ENCODE measurements at regions not wholly inside any gene's neighbourhood (a gene's known extent, or its start where the extent isn't known, plus 50 kb on each side); places are given as distances from the start of the nearest gene placed in this dataset.
"Not testable (repeated sequence)": the region's sequence is repeated elsewhere in the genome, so short reads cannot be mapped to it uniquely, and the experiment has no call there.

DNA sequence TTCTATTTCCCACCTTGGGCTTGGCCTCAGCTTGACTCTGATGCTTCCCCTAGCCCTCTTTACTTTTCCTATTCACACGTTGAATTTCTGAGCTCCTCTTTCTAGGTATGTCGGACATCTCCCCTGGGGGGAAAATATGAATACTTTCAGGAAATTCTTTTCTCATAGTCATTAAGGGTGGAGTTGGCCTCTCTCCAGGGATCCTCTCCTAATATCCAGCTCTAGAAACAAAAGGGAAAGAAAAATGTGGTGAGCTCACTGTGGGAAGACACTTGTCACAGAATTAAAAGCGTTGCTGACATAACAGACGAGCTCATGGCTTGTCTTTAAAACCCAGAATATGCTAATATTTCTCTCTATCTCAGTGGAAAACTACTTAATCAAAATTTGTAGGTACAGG is 132.7 kb upstream of the MEX3C start:
- no peak for DNase-seq (ENCODE audit: low read depth in 2 of 2)

DNA sequence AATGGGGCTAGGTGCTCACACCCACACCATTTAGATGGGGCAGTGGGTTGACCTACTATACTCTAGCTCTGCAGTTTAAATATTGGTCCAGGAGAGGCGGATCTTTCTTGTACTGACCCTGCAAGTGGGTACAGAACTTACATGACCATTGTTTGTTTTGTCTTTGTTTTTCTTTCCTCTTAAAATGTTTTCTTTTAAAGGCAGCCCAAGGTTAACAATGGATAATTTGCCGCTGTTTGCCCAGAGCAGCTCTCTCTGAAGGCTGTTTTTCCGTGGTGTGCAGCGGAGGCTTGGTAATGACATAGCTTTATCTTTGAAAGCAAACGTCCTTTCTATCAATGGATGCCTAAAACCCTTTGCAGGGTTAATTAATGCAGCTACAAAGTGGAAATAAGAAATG is 133.3 kb upstream of the MEX3C start:
- DNase-seq (ENCODE audit: low read depth in 2 of 2) = no peak

DNA sequence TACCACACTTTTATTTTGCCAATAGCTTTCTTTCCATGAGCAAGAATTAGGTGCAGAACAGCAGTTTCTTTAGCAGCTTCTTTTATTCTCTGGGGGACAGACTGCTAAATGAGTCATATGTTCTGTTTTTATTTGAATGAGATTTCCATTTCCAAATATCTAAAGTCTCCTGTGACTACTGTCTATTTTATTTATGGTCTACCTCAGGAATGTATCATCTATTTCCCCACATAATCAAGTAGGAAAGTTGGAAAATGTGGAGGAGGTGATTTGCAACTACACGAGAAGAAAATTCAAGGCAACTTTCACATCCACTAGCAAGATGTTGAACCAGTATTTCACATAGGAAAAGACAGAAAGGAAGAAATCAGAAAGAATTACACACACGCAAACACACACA is 139.9 kb upstream of the MEX3C start:
- no peak for DNase-seq (ENCODE audit: low read depth in 2 of 2)

DNA sequence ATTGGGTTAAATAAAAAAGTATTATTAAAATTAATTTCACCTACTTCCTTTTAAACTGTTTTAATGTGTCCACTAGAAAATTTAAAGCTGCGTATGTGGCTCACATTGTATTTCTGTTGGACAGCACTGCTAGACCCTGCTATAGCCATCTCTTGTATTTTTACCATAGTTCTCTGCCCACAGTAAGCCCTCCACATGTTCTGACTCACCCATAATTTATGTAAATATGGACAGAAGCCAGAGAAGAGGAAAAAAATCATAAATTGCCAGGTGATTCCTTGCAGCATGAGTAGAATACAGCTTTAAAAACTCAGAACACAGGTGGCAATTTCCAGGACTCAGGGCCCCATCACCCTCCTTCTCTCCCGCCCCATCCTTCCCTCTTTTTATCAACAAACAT is 142.4 kb upstream of the MEX3C start:
- no peak for DNase-seq (ENCODE audit: low read depth in 2 of 2)

DNA sequence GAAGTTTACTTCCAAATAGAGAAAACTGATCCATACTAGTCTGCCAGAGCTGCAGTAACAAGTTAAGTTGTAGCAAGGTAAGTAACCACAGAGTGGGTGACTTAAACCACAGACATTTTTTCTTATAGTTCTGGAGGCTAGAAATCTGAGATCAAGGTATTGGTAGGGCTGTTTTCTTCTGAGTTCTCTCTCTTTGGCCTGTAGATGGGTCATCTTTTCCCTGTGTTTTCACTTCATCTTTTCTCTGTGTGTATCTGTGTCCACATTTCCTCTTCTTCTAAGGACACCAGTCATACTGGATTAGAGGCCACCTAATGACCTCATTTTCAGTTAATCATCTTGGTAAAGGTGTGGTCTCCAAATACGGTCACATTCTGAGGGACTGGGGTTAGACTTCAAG is 142.9 kb upstream of the MEX3C start:
- no peak for DNase-seq (ENCODE audit: low read depth in 2 of 2)

DNA sequence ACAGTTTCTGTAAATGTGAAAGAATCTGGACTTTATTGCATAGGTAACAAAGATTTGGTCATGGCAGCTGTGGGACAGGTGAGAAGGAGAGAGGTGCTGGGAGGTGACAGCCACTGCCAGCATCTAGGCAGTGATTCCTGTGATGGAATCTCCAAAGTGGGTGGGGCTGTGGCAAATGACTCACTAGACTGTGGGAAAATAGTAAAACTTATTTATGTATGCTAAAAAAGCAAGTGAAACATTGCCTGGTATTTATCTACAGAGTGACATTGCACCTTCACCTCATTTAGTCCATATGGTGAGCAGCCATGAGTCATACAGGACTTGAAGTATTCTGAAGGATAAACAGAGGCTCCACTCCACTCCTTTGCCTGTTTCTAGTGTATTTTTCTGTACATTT is 145.3 kb upstream of the MEX3C start:
- DNase-seq (ENCODE audit: low read depth in 2 of 2) = no peak

DNA sequence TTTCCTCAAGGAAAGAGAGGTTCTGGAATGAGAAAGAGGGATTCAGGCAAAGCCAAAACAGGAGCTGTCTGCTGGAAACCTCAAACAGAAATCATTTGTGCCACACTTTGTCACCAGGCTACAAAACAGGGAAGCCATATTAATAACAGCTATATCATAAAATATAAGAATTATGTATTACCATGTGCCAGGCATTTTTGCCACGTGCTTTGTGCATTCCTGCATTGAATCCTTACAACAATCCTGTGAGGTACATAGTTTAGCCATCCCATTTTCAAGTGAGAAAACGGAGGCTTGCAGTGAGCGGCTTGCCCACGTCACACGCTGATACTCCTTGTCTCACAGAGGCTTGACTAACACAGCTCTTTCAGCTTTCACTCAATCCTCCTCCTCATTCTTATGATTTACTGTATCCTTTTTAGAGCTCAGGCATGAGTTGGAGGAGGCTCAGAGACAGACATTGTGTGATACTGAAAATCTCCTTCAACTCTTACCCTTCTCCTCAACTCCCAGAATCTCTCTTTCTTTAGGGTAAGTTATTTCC is 148.4 kb upstream of the MEX3C start:
- no peak for DNase-seq (ENCODE audit: low read depth in 2 of 2)

DNA sequence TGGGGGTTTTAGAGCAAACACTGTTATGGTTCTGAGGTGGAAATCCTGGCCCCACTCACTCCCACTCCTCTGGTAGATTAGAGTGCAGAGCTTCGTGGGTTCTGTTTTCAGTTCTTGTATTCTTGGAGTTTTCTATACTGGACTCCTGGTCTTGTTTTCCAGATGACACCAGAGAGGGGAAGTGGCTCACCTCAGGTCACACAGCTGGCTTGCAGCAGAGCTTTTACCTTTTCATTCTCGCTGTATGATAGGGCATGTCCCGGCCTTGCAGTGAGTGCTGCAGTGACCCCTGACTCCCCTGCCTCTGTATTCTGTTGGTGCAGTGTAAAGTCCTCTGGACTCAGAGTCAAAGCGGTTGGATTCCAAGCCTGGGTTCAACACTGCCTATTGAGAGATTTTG is 148.9 kb upstream of the MEX3C start:
- no peak for DNase-seq (ENCODE audit: low read depth in 2 of 2)

DNA sequence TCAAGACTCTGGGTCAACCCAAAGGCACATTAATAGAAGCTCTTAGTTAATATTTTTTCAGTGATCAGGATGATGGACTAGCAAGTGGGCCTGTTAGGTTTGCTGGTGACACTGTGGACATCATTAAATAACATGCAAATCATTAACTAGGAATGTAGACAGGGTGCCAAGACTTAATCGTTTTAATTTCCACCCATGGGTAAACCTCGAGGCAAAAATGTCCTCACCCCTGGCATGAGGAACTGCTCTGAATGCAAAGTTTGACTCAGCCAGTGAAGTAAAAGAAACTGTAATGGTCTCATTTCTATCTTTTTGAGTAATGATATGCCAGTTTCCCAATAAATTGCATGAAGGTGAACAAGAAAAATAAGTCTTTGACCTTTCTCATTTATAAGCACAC is 152.6 kb upstream of the MEX3C start:
- DNase-seq (ENCODE audit: low read depth in 2 of 2) = no peak

DNA sequence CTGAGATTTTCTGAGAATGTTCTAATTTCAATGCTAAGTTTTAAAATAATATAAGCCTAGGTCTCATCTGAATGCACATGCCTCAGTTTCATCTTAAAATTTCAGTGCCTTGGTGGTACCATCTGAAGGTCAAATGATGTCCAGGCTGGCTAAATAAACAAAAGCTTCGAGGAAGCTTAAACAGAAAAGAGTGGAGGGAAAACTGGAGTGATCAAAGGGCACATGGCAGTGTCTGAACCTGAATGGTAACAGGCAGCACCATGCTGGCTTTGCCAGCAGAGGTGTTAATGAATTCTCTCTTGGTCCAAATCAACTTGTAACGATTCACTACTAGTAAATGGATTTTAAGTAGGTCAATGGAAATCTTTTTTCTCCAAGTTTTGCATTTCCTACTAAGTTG is 158.4 kb upstream of the MEX3C start:
- DNase-seq (ENCODE audit: low read depth in 2 of 2) = no peak

DNA sequence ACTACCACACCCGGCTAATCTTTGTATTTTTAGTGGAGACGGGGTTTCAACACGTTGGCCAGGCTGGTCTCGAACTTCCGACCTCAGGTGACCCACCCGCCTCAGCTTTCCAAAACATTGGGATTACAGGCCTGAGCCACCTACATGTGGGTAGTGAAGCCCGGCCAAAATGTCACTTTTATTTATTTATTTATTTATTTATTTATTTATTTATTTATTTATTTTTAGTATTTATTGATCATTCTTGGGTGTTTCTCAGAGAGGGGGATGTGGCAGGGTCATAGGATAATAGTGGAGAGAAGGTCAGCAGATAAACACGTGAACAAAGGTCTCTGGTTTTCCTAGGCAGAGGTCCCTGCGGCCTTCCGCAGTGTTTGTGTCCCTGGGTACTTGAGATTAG is 162.8 kb upstream of the MEX3C start:
- DNase-seq (ENCODE audit: low read depth in 2 of 2) = not testable (repeated sequence)

DNA sequence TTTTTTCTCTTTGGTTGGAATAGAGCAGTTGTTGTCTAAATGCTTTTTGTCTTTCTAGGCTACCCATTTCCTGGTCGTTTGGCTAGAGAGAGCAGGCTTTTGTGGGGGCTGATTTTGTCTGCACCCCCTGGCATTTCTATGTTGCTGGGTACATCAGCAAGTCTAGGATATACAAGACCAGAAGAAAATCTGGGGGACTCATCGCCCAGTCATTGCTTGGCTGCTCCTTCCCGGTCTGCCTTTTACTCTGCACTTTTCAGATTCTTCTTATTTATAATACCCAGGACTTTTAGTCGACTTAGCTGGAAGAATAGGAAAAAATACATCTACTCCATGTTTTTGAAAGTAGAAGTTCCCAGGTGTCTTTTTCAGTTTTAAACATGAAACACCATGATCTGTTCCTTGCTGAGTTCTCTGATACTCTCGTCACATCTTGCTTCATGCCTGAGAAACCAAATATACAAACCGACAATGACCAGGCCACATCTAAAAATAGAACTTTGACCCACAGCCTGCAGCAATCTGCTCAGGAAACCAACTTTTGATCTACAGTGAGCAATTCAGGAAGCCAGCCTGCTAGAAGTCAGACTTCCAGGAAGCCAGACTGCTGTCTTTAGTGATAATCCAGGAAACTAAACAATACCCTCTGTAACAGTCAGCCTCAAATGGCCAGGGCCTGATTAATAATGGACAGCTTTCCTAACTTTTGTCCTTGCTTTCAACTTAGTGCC is 163.8 kb upstream of the MEX3C start:
- no peak for DNase-seq (ENCODE audit: low read depth in 2 of 2)

DNA sequence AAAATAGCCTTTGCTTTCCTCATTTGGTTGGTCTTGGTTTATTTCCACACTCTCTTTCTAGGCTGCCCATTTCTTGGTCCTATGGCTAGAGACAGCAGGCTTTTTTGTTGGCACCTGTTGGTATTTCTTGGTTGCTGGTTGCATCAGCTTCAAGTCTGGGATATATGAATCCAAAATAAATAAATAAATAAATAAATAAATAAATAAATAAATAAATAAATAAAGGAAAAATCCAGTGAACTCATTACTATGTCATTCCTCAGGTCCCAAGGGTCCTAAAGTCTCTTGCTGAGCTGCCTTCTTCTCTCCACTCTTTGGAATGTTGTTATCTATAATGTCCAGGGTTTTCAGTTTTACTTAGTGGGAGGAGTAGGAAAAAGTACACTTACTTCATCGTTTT is 165.9 kb upstream of the MEX3C start:
- no peak for DNase-seq (ENCODE audit: low read depth in 2 of 2)

DNA sequence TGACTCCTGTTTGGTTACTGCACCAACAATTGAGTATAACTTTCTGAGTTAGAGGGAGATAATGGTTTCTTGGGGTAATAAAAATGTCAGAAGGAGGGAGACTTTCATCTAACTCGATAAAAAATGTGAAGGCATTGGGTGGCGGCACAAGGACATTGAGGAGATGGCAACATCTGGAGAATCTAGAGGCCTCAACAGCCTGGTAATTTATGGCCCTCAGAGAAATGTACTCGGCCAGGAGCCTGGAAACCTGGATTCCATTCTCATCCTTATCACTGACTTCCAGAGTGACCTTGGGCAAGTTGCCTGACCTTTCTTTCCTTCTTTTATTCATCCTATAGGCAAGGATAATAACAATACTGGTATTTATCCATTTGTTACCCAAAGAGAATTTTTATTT is 173.5 kb upstream of the MEX3C start:
- no peak for DNase-seq (ENCODE audit: low read depth in 2 of 2)

DNA sequence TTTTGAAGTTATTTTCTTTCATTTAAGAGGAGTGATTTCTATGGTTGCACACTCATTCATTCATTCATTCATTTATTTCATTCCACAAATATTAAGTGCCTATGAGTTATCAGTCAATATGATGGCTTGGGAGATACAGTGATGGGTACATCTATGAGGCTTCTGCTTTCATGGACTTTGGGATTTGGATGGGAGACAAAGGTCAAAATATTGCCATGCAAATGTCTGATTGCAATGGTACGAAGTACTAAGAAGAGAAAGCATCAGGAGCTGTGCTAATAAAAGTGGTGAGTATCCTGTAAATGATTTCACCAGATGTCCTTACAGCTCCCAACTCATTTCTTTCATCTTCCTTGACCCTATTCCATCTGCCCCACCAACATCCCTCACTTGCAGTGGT is 174.4 kb upstream of the MEX3C start:
- DNase-seq (ENCODE audit: low read depth in 2 of 2) = no peak

DNA sequence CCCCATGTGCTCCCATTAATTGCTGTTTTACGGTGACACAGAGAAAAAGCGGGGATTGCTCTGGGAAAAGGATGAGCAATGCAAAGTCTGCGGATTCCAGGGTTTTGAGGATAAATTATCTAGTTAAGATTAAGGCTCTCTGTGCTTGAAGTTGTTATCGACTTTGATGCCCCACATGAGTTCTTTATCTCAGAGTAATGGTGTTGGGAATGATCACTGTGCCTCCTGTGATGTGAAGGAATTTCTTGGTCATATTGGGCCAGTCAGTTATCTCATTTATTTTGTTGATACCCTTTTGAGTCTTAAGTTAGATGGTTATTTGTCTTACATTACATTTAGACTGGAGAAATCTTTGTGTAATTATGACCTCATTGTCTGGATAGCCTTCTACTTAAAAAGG is 184.6 kb upstream of the MEX3C start:
- DNase-seq (ENCODE audit: low read depth in 2 of 2) = no peak

DNA sequence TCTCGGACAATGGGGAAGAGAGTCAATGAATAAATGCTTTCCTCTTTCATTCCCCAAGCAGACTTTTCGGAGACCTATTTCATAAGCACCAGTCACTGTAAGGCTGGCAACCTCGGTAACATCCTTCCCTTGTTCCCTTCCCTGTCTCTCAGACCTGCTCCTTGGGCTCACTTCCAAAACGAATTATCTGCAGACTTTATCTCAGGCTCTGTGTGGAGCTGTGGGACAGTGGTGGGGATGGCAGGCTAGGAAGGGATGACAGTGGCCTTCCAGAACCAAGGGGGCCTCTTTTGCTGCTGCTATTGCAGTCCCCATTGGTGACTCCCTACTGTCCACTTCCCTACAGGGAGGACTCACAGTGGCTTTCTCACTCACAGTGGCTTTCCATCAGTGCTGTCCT is 185.6 kb upstream of the MEX3C start:
- DNase-seq (ENCODE audit: low read depth in 2 of 2) = no peak

DNA sequence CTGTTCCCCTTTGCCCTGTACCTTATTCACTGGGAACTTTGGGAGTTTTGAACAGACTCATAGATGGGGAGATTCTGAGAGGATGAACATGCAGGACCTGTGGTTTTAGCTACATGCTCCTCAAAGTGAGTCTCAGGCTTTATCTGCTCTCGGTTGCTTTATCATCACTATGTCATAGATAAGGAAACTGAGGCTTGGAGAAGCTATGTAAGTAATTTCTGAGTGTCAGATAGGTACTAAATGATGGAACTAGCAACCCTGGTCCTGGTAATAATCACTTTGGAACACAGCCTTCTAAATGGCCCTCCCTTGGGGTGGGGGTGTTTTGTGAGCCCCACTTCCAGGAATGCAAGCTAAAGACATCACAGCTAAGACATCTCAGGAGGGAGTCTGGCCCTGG is 186.2 kb upstream of the MEX3C start:
- no peak for DNase-seq (ENCODE audit: low read depth in 2 of 2)

DNA sequence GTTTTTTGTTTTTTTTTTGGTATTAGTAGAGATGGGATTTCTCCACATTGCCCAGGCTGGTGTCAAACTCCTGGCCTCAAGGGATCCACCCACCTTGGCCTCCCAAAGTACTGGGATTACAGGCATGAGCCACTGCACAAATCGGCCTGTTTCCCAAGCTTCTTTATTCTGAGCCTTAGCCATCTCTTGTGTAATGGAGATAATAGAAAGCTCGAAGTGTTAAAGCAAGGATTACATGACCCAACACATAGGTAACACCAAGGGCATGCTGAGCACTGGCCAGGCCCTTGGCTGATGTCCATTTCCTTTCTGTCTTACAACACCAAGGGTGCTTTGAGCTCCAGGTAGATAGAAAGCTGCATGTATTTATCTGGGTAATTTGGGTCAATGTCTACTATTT is 187.8 kb upstream of the MEX3C start:
- DNase-seq (ENCODE audit: low read depth in 2 of 2) = no peak

DNA sequence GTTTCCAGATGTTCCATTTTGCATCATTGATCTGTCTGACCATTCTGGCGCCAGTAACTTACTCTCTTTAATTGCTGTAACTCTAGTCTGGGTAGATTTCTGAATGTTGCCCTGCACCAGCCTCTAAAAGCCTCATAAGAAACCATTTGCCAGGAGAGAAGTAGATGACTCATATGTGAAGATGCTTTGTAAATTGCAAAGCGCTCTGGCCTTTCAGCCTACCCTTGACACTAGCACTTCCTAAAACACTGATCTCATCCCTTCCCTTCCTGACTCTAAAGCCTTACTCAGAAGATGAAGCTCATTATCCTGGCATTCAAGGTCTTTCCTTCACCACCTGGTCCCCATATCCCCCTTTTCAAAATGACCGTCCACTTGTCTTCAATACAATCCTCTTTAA is 193.2 kb upstream of the MEX3C start:
- no peak for DNase-seq (ENCODE audit: low read depth in 2 of 2)

DNA sequence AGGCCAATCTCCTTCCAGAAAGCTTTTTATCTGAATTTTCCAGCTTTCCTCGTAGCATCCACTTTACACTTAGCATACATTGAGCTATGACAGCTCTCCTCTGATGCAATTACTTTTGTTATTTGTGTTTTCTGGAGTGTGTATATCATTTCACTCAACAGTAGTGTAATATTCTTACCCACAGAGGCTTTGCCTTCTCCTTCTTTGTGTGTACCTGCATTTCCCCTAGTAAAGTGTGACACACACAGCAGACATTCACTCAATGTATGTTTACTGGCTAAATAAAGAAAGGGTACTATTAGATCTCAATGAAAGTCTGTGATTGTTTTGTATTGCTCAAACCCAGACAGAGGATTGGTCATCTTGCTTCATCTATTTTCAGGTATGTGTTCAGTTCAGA is 193.7 kb upstream of the MEX3C start:
- DNase-seq (ENCODE audit: low read depth in 2 of 2) = no peak

DNA sequence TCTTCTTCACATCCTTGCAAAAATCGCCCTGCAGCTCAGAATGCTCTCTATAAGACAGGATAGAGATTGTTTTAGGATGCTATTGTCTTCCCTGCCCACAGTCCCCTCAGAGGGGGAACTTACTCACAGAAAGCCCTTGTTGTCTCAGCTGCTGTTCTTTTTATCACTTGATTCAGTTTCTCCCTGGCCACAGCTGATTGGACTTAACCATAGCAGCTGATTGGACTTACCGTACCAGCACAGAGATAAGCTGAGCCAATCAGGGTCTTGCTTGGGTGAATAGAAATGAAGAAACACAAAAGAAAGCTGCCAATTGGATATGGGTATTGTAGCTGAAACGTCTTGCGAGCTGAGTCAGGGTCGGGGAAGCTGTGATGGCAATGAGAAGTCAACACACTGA is 194.2 kb upstream of the MEX3C start:
- DNase-seq (ENCODE audit: low read depth in 2 of 2) = no peak

DNA sequence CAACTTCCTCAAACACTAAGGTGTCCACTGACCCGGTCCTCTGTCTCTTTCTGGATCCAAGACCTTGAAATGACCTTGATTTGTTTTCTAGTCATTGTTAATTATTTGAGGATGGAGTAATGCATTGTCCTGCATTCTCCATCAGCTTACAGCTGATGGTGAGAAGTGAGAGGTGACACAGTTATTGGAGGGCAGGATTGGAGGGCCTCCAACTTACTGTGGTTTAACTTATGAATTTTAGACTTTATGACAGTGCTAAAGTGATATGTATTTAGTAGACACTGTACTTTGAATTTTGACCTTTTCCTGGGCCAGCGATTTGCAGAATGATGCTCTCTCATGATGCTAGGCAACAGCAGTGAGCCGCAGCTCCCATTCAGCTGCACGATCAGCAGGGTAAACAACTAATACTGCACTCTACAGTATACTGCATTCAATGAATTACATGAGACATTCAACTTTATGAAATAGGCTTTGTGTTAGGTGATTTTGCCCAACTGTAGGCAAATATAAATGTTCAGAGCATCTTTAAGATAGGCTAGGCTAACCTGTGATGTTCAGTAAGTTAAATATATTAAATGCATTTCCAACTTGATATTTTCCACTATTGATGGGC is 200.0 kb upstream of the MEX3C start:
- DNase-seq (ENCODE audit: low read depth in 2 of 2) = no peak

DNA sequence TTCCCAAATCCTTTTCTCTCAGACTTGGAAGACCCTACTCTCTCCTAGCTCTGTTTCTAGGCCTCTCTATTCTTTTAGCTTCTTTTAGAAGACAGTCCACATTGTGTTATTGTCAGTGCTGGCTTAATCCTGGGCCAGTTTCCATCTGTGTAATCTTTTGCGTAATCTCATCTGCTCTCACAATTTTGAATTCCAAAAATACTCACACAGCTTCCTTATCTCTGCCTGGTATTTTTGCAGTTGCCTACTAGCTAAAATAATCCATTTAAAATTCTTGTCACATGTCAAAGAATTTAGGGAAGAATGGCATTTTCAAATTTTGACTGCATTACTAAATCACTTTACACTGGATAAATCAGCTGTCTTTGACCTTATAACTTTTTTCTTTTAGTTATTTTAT is 200.6 kb upstream of the MEX3C start:
- no peak for DNase-seq (ENCODE audit: low read depth in 2 of 2)

Data from stimulated activated CD8-positive, alpha-beta memory T cell treated with anti-CD3 and anti-CD28 coated beads, Interleukin-2, amount 100 ng/mL, for 48 hours (primary cell).